HG02763 (cell line): ENCODE measurements at regions not wholly inside any gene's neighbourhood (a gene's known extent, or its start where the extent isn't known, plus 50 kb on each side); places are given as distances from the start of the nearest gene placed in this dataset.
"Not testable (repeated sequence)": the region's sequence is repeated elsewhere in the genome, so short reads cannot be mapped to it uniquely, and the experiment has no call there.

Experiments
- ATAC-seq: cut with Tn5 transposase; IDR thresholded peaks from one replicate; pipeline ENCODE4 v1.9.1; 2021; ENCODE audit warnings: mild to moderate bottlenecking, moderate library complexity; ENCODE audit not compliant: unreplicated experiment

GRCh38 chr5:67724412-67725135 lies 491.0 kb upstream of the PIK3R1 start:
- no peak for ATAC-seq

DNA sequence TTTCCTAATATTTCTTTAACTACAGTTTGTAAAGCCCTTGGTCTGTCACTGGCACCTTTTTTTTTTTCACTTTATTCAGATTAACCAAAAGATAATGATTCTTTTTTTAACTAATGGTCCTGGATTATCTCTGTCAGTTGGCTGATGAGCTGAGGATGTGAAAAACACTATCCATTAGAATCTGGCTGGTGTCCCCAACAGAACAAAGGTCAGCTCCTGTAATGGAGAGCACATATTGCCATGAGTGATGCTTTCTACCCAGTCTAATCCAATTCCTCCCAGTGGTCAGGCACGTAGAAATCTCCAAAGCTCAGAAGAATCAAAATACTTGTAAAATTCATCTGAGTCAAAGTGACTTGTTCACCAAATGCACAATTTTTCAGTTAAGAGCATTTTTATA lies 491.7 kb upstream of the PIK3R1 start:
- no peak for ATAC-seq

DNA sequence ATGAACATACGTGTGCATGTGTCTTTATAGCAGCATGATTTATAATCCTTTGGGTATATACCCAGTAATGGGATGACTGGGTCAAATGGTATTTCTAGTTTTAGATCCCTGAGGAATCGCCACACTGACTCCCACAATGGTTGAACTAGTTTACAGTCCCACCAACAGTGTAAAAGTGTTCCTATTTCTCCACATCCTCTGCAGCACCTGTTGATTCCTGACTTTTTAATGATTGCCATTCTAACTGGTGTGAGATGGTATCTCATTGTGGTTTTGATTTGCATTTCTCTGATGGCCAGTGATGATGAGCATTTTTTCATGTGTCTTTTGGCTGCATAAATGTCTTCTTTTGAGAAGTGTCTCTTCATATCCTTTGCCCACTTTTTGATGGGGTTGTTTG lies 493.0 kb upstream of the PIK3R1 start:
- ATAC-seq: not testable (repeated sequence)

DNA sequence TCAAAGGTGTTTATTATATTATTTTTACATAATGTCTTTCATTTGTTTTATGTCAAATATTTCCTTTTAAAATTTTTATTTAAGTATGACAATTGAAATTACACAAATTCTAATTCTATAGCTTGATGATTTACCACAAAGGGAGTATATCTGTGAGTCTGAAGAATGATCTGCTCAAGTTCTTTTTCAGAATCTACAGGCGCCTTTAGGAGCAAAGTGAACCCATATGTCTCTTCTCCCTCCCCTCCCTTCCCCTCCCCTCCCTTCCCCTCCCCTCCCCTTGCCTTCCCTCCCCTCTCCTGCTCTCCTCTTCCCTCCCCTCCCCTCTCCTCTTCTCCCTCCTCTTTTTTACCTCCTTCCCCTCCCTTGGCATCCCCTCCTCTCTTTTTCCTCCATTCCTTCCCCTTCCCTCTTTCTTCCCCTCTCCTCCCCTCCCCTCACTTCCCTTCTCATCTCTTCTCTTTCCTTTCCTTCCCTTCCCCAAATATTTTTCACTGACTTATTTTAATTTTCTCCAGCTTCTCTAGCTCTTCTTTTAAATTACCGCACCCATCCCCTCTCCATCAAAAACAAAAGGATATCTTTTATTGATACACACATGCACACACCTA lies 495.3 kb upstream of the PIK3R1 start:
- no peak for ATAC-seq

DNA sequence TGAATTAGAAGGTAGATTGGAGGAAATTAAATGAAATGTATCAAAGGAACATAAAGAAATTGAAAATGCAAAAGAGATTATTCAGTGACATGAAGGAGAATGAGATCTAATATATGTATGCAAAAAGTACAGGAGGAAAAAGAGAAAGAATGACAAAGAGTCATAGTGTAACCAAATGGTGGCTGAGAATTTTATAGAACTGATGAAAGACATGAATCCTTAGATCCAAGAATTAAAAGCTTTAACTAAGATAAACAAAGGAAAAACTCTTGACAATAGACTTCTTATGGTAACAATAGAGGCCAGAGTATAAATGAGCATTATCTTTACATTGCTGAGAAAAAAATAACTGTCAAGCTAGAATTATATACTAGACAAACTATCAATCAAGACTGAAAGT lies 505.4 kb upstream of the CD180 start:
- ATAC-seq: no peak

GRCh38 chr5:67699560-67699959 lies 503.0 kb upstream of the CD180 start:
- ATAC-seq: no peak

- no peak for ATAC-seq
These were observed 499.8 kb upstream of the CD180 start for GRCh38 chr5:67696446-67696845.

GRCh38 chr5:67695369-67695768 lies 498.8 kb upstream of the CD180 start:
- ATAC-seq: no peak

- no peak for ATAC-seq
These were observed 498.2 kb upstream of the CD180 start for GRCh38 chr5:67694810-67695191.

- ATAC-seq: no peak
These were observed 497.6 kb upstream of the CD180 start for GRCh38 chr5:67693956-67694809.

GRCh38 chr5:67686746-67687145 lies 490.1 kb upstream of the CD180 start:
- no peak for ATAC-seq

- no peak for ATAC-seq
These were observed 485.1 kb upstream of the CD180 start for GRCh38 chr5:67681703-67682102.

DNA sequence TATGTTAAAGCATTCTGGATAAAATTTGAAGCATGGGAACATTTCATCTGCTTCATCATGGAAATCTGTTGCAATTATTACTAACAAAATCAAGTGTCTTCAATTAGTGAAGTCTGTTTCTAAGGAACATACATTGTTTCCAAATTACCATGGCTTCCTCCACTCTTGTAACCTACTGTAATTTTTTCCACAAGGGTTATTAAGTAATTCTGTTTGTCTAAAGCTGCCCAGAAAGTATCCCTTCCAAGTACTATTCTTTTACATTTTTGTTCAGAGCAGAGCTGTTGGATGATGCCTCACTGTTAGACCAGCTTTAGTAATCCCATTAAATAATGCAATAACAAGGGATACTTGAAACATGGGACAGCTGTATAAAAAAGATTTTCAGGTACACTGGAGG lies 483.5 kb upstream of the CD180 start:
- no peak for ATAC-seq

DNA sequence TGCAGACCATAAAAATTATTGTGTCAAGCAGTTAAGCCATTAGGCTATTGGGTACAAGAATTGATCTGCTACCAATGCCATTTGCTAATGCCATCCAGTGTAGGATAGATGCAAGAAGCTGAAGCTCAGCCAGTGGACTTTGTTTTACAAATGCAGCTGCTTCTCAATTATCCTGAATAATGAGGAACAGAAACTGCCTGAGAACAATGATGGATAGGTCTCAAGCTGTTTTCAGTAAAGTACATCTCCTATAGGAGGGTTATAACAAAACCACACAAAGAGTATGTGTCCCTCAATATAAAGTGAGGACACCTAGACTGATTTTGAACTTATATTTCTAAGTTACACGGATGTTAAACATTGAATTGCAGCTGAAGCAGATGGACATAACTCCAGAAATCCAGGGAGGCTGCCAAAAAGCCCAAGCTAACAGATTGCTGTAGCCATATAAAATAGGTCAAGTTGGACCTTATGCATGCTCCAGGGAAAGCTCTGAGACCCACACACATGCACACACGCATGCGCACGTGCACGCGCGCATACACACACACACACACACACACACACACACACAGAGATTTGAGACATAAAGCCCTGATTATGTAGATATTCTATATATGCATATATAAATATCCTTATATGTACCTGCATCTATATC lies 482.7 kb upstream of the CD180 start:
- no peak for ATAC-seq

DNA sequence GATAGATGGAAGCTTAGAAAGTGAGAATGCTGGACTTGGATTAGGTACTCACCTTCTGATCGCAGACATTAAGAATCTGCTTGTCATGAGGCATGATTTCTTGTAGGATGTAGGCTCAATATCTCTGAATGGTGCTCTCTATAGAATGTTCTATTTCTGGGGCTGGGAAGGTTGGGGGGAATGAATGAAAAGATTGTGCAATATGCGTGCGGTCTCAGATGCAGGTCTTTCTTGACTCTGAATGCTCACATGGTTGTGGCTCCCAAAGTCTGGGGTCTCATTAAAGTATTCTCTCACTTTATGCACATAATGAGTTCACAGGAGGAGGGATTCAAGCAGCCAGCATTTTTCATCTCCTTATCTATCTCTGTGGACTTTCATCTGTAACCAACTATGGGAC lies 482.0 kb upstream of the CD180 start:
- ATAC-seq: no peak

DNA sequence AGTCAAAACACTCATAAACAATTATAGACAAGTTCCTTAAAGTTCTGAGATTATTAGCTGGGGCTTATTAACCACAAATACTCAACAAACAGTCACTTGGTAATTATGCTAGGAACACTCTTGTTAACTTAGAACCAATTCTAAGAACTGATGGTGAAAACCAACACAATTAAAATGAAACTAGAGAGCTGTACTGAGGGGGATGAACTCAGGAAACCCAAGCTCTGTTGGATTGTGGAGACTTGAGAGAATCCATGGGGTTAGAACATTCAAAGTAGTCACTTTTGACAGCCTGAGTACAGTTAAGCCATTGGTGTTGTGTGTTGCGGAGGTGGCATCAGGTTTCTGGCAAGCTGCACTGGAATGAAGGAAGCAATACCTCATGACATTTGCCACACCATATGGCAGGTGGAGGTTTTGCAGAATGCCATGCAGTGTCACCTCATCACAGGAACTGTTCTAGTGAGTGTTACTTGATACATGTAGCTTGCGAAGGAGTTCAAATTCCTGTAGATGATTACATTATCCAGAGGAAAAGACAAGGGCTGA lies 480.9 kb upstream of the CD180 start:
- no peak for ATAC-seq

GRCh38 chr5:67676863-67677262 lies 480.3 kb upstream of the CD180 start:
- ATAC-seq: no peak

- ATAC-seq: no peak
These were observed 477.6 kb upstream of the CD180 start for GRCh38 chr5:67674159-67674655.

- no peak for ATAC-seq
These were observed 477.0 kb upstream of the CD180 start for GRCh38 chr5:67673618-67674017.

GRCh38 chr5:67673180-67673579 lies 476.6 kb upstream of the CD180 start:
- ATAC-seq: no peak

GRCh38 chr5:67672636-67673035 lies 476.0 kb upstream of the CD180 start:
- ATAC-seq: no peak
